Uterus (tissue), 2 donors: ENCODE measurements at regions not wholly inside any gene's neighbourhood (a gene's known extent, or its start where the extent isn't known, plus 50 kb on each side); places are given as distances from the start of the nearest gene placed in this dataset.

Experiments used
- POLR2A ChIP-seq, 2 donors: fragments of 450-650 bp; IDR thresholded peaks; one replicate each; pipeline ENCODE4 v1.6.1; 2016; ENCODE audit warnings: antibody characterized with exemption in 2 of 2, mild to moderate bottlenecking in 1 of 2, moderate library complexity in 1 of 2
- TF ChIP-seq, protein P1 (sequence below), 4 experiments: fragments of 200-600 bp in 2 of 4; fragments of 450-650 bp in 2 of 4; sonication (generic) in 2 of 4; IDR thresholded peaks; one replicate each; pipeline ENCODE4 v1.5.1; 2016 to 2019; ENCODE audit warnings: antibody characterized with exemption in 4 of 4, mild to moderate bottlenecking in 2 of 4, moderate library complexity in 1 of 4

DNA sequence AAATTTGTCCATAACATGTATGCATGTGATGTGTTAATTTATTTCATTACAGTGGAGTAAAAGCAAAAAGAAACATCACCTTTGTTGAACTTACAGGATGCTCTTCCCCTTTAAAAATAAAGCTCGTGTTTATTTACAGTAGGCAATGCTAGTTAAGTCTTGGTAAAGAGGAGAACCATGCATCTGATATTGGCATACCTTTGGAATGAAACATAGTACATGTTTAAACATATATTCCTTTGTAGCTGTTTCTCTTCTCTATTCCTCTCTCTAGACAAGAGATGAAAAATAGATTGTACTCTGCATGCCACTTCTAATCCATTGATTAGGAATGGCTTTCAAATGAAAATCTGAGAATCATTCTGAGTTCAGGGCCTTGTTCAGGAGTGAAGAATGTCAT is 374.9 kb upstream of the CNTN4 start:
- TF ChIP-seq, protein P1, sequence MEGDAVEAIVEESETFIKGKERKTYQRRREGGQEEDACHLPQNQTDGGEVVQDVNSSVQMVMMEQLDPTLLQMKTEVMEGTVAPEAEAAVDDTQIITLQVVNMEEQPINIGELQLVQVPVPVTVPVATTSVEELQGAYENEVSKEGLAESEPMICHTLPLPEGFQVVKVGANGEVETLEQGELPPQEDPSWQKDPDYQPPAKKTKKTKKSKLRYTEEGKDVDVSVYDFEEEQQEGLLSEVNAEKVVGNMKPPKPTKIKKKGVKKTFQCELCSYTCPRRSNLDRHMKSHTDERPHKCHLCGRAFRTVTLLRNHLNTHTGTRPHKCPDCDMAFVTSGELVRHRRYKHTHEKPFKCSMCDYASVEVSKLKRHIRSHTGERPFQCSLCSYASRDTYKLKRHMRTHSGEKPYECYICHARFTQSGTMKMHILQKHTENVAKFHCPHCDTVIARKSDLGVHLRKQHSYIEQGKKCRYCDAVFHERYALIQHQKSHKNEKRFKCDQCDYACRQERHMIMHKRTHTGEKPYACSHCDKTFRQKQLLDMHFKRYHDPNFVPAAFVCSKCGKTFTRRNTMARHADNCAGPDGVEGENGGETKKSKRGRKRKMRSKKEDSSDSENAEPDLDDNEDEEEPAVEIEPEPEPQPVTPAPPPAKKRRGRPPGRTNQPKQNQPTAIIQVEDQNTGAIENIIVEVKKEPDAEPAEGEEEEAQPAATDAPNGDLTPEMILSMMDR (IDR thresholded peaks at IDR 0.05) = no peak
- TF ChIP-seq POLR2A (IDR thresholded peaks at IDR 0.05) = no peak
